ENCODE measurements at regions not wholly inside any gene's neighbourhood (a gene's known extent, or its start where the extent isn't known, plus 50 kb on each side); places are given as distances from the start of the nearest gene placed in this dataset.

- H3K36me3 ChIP-seq (ENCODE audit: low read depth) = no peaks in the 10 kb centered on the region
- no peaks in the 10 kb centered on the region for H3K9me3 ChIP-seq
- DNase-seq = no peak
- no peak for ATAC-seq
- H3K4me1 ChIP-seq (ENCODE audit: low read depth) = no peaks in the 10 kb centered on the region
- no peak for TF ChIP-seq CTCF (IDR thresholded peaks at IDR 0.05)
- intact Hi-C loops (cut with DNase I, micrococcal nuclease) = no loop called here
- no peak overlapping the region for H3K4me3 ChIP-seq
These were observed 356.2 kb downstream of the NPR3 start for GRCh38 chr5:33067291-33067690.

- H3K4me3 ChIP-seq = no peak overlapping the region
- no peaks in the 10 kb centered on the region for H3K4me1 ChIP-seq (ENCODE audit: low read depth)
- no peaks in the 10 kb centered on the region for H3K9me3 ChIP-seq
- ATAC-seq (peak; percentile 29), DNase-seq (no peak)
- TF ChIP-seq CTCF (IDR thresholded peaks at IDR 0.05) = no peak
- intact Hi-C loops (cut with DNase I, micrococcal nuclease) = no loop called here
- no peaks in the 10 kb centered on the region for H3K36me3 ChIP-seq (ENCODE audit: low read depth)
These were observed 357.7 kb downstream of the NPR3 start for GRCh38 chr5:33068786-33069185.

- Histone ChIP-seq H3K4me1 (ENCODE audit: low read depth) (no peaks in the 10 kb centered on the region), H3K9me3 (no peaks in the 10 kb centered on the region), H3K4me3 (no peak overlapping the region), H3K36me3 (ENCODE audit: low read depth) (no peaks in the 10 kb centered on the region)
- DNase-seq (no peak), ATAC-seq (no peak)
- intact Hi-C loops (cut with DNase I, micrococcal nuclease) = no loop called here
- TF ChIP-seq CTCF (IDR thresholded peaks at IDR 0.05) = no peak
These were observed 361.2 kb downstream of the NPR3 start for GRCh38 chr5:33072296-33072695.

GRCh38 chr5:33072726-33073125 lies 361.6 kb downstream of the NPR3 start:
- no peak for DNase-seq
- intact Hi-C loops (cut with DNase I, micrococcal nuclease) = no loop called here
- TF ChIP-seq CTCF (IDR thresholded peaks at IDR 0.05) = no peak

GRCh38 chr5:33073881-33074327 lies 362.8 kb downstream of the NPR3 start:
- ATAC-seq (no peak), DNase-seq (no peak)
- intact Hi-C loops (cut with DNase I, micrococcal nuclease) = no loop called here
- Histone ChIP-seq H3K36me3 (ENCODE audit: low read depth) (no peaks in the 10 kb centered on the region), H3K9me3 (no peaks in the 10 kb centered on the region), H3K4me3 (no peak overlapping the region), H3K4me1 (ENCODE audit: low read depth) (no peaks in the 10 kb centered on the region)
- no peak for TF ChIP-seq CTCF (IDR thresholded peaks at IDR 0.05)

More at GRCh38 chr5:33072726-33073125, 361.6 kb downstream of the NPR3 start:
- no peak for ATAC-seq
- H3K4me3 ChIP-seq = no peak overlapping the region
- H3K36me3 ChIP-seq (ENCODE audit: low read depth) = no peaks in the 10 kb centered on the region
- H3K9me3 ChIP-seq = no peaks in the 10 kb centered on the region
- no peaks in the 10 kb centered on the region for H3K4me1 ChIP-seq (ENCODE audit: low read depth)

- TF ChIP-seq CTCF (IDR thresholded peaks at IDR 0.05) = no peak
- Histone ChIP-seq H3K9me3 (no peaks in the 10 kb centered on the region), H3K36me3 (ENCODE audit: low read depth) (no peaks in the 10 kb centered on the region), H3K4me3 (no peak overlapping the region), H3K4me1 (ENCODE audit: low read depth) (no peaks in the 10 kb centered on the region)
- no peak for ATAC-seq
- no peak for DNase-seq
- intact Hi-C loops (cut with DNase I, micrococcal nuclease) = no loop called here
These were observed 363.4 kb downstream of the NPR3 start for GRCh38 chr5:33074548-33074947.
